GM23338 (cell line): ENCODE measurements at regions not wholly inside any gene's neighbourhood (a gene's known extent, or its start where the extent isn't known, plus 50 kb on each side); places are given as distances from the start of the nearest gene placed in this dataset.

Experiments used
- ATAC-seq: fragments of 200-7000 bp; cut with Tn5 transposase; 3 replicates; pipeline ENCODE4 v1.9.1; 2020
- DNase-seq: peaks from one replicate; pipeline ENCODE4 v3.0.0-alpha.2; 2015; ENCODE audit warnings: low spot score
- H2AFZ ChIP-seq: fragments of 200-600 bp; sonication (generic); 2 replicates; pipeline ENCODE4 v1.8.0; 2016; ENCODE audit warnings: antibody characterized with exemption, mild to moderate bottlenecking, moderate library complexity
- H3F3A ChIP-seq: fragments of 200-600 bp; sonication (generic); replicated peaks from 2 replicates; pipeline ENCODE4 v1.8.0; 2017; ENCODE audit warnings: antibody characterized with exemption, mixed run types, low read depth
- H3K27ac ChIP-seq: fragments of 200-600 bp; sonication (generic); 2 replicates; pipeline ENCODE4 v1.6.1; 2016; ENCODE audit warnings: low read depth
- H3K27me3 ChIP-seq: fragments of 200-600 bp; sonication (generic); 2 replicates; pipeline ENCODE4 v1.8.0; 2016; ENCODE audit warnings: mild to moderate bottlenecking, mixed run types, moderate library complexity; ENCODE audit not compliant: insufficient read depth
- H3K36me3 ChIP-seq: fragments of 200-600 bp; sonication (generic); 2 replicates; pipeline ENCODE4 v1.8.0; 2016; ENCODE audit warnings: mild to moderate bottlenecking; ENCODE audit not compliant: insufficient read depth
- H3K4me1 ChIP-seq: fragments of 200-600 bp; sonication (generic); 2 replicates; pipeline ENCODE4 v1.8.0; 2016; ENCODE audit warnings: mild to moderate bottlenecking, moderate library complexity; ENCODE audit not compliant: insufficient read depth
- H3K4me2 ChIP-seq: fragments of 200-600 bp; sonication (generic); 2 replicates; pipeline ENCODE4 v1.7.1; 2017; ENCODE audit warnings: mixed run types
- H3K4me3 ChIP-seq: fragments of 200-600 bp; sonication (generic); 2 replicates; pipeline ENCODE4 v1.6.1; 2016; ENCODE audit warnings: mixed run types
- H3K79me2 ChIP-seq: fragments of 200-600 bp; sonication (generic); replicated peaks from 2 replicates; pipeline ENCODE4 v1.8.0; 2017; ENCODE audit warnings: mild to moderate bottlenecking; ENCODE audit not compliant: insufficient read depth
- H3K9me2 ChIP-seq: fragments of 200-600 bp; sonication (generic); 2 replicates; pipeline ENCODE4 v1.8.0; 2017; ENCODE audit not compliant: insufficient read depth
- H4K20me1 ChIP-seq: fragments of 200-600 bp; sonication (generic); replicated peaks from 2 replicates; pipeline ENCODE4 v1.8.0; 2017; ENCODE audit warnings: mild to moderate bottlenecking; ENCODE audit not compliant: insufficient read depth
- H3K27ac Mint-ChIP-seq: 2 replicates; pipeline ENCODE4 v1.8.0; 2020; ENCODE audit warnings: inconsistent platforms, mild to moderate bottlenecking, moderate library complexity, mixed read lengths
- H3K27me3 Mint-ChIP-seq: 3 replicates; pipeline ENCODE4 v1.8.0; 2022; ENCODE audit warnings: low read depth, mild to moderate bottlenecking, moderate library complexity, mixed read lengths, inconsistent platforms; ENCODE audit not compliant: insufficient read depth, poor library complexity
- H3K36me3 Mint-ChIP-seq: 3 replicates; pipeline ENCODE4 v1.8.0; 2021; ENCODE audit warnings: low read depth, mild to moderate bottlenecking, inconsistent platforms, moderate library complexity, mixed read lengths
- H3K4me1 Mint-ChIP-seq: 3 replicates; pipeline ENCODE4 v1.8.0; 2020; ENCODE audit warnings: mild to moderate bottlenecking, inconsistent platforms, mixed read lengths
- H3K4me3 Mint-ChIP-seq: 3 replicates; pipeline ENCODE4 v1.8.0; 2021; ENCODE audit warnings: moderate library complexity, mild to moderate bottlenecking, inconsistent platforms, mixed read lengths
- H3K9me3 Mint-ChIP-seq: 3 replicates; pipeline ENCODE4 v1.8.0; 2020; ENCODE audit warnings: moderate library complexity, mild to moderate bottlenecking, inconsistent platforms, mixed read lengths
- CREB1 ChIP-seq: fragments of 250-450 bp; sonication (Bioruptor Pico); IDR thresholded peaks from 2 replicates; pipeline ENCODE4 v1.5.0; 2020; ENCODE audit warnings: low read depth, mild to moderate bottlenecking, moderate library complexity
- CTCF ChIP-seq, 2 experiments: fragments of 200-600 bp in 1 of 2; sonication (generic) in 1 of 2; conservative IDR thresholded peaks; 2 replicates each; pipeline versions ENCODE4 v1.5.1 to v1.6.1; 2016 to 2017; ENCODE audit warnings: antibody characterized with exemption in 2 of 2, low read depth in 2 of 2, mild to moderate bottlenecking in 2 of 2, moderate library complexity in 1 of 2
- ETS1 ChIP-seq: IDR thresholded peaks from 2 replicates; pipeline ENCODE4 v1.6.1; 2016; ENCODE audit warnings: antibody characterized with exemption
- EZH2 ChIP-seq: fragments of 200-600 bp; sonication (generic); IDR thresholded peaks from one replicate; pipeline ENCODE4 v1.8.0; 2017; ENCODE audit warnings: antibody characterized with exemption, mild to moderate bottlenecking, low read depth; ENCODE audit not compliant: unreplicated experiment
- EZH2phosphoT487 ChIP-seq: fragments of 200-600 bp; sonication (generic); IDR thresholded peaks from one replicate; pipeline ENCODE4 v1.8.1; 2018; ENCODE audit warnings: antibody characterized with exemption; ENCODE audit not compliant: unreplicated experiment
- JUNB ChIP-seq: IDR thresholded peaks from one replicate; pipeline ENCODE4 v1.6.1; 2016; ENCODE audit warnings: antibody characterized with exemption; ENCODE audit not compliant: unreplicated experiment
- NANOG ChIP-seq: IDR thresholded peaks from 2 replicates; pipeline ENCODE4 v1.6.1; 2016; ENCODE audit warnings: antibody characterized with exemption, borderline replicate concordance
- POLR2AphosphoS5 ChIP-seq: IDR thresholded peaks from 2 replicates; pipeline ENCODE4 v1.6.1; 2016; ENCODE audit warnings: antibody characterized with exemption, low read depth
- REST ChIP-seq: IDR thresholded peaks from one replicate; pipeline ENCODE4 v1.6.1; 2018; ENCODE audit warnings: antibody characterized with exemption; ENCODE audit not compliant: unreplicated experiment
- STAT1 ChIP-seq: IDR thresholded peaks from one replicate; pipeline ENCODE4 v1.6.1; 2016; ENCODE audit warnings: antibody characterized with exemption; ENCODE audit not compliant: unreplicated experiment
- ZNF114 ChIP-seq: fragments of 250-450 bp; sonication (Bioruptor Pico); IDR thresholded peaks from 2 replicates; pipeline ENCODE4 v1.5.0; 2020; ENCODE audit warnings: mild to moderate bottlenecking, moderate library complexity
- ZNF331 ChIP-seq: fragments of 250-450 bp; sonication (Bioruptor Pico); IDR thresholded peaks from 2 replicates; pipeline ENCODE4 v1.5.0; 2020; ENCODE audit warnings: low read depth, mild to moderate bottlenecking, moderate library complexity

GRCh38 chr20:50388733-50389437 is 121.3 kb upstream of the PTPN1 start:
- Mint-ChIP-seq H3K27ac (no peak overlapping the region), H3K27me3 (peaks cover 13% of the 10 kb centered on the region), H3K4me1 (no peaks in the 10 kb centered on the region; the same call in 2 of the 3 replicates), H3K36me3 (no peaks in the 10 kb centered on the region), H3K9me3 (no peaks in the 10 kb centered on the region), H3K4me3 (no peak overlapping the region)
- Histone ChIP-seq H3K9me2 (no peaks in the 10 kb centered on the region), H3F3A (no peaks in the 10 kb centered on the region), H3K4me3 (no peak overlapping the region), H3K4me1 (no peaks in the 10 kb centered on the region), H2AFZ (no peak overlapping the region), H3K27ac (no peak overlapping the region), H3K4me2 (no peak overlapping the region), H3K27me3 (no peaks in the 10 kb centered on the region), H3K79me2 (no peaks in the 10 kb centered on the region), H3K36me3 (no peaks in the 10 kb centered on the region), H4K20me1 (no peaks in the 10 kb centered on the region)
- ATAC-seq (no peak), DNase-seq (no peak)
- TF ChIP-seq CREB1 (CRISPR knock-in tag), result no peak
- no peak for TF ChIP-seq STAT1
- TF ChIP-seq JUNB, result no peak
- TF ChIP-seq ZNF331, result no peak
- no peak for TF ChIP-seq NANOG

GRCh38 chr20:50389438-50389807 is 120.8 kb upstream of the PTPN1 start:
- Histone ChIP-seq H3K9me2 (no peaks in the 10 kb centered on the region), H3K27ac (no peak overlapping the region), H3K4me2 (no peak overlapping the region), H2AFZ (no peak overlapping the region), H4K20me1 (no peaks in the 10 kb centered on the region), H3K79me2 (no peaks in the 10 kb centered on the region), H3K27me3 (no peaks in the 10 kb centered on the region), H3F3A (no peaks in the 10 kb centered on the region), H3K4me3 (no peak overlapping the region), H3K4me1 (no peaks in the 10 kb centered on the region), H3K36me3 (no peaks in the 10 kb centered on the region)
- Mint-ChIP-seq H3K27ac (no peak overlapping the region), H3K36me3 (no peaks in the 10 kb centered on the region), H3K27me3 (peaks cover 12% of the 10 kb centered on the region), H3K4me1 (no peaks in the 10 kb centered on the region; the same call in 2 of the 3 replicates), H3K9me3 (no peaks in the 10 kb centered on the region), H3K4me3 (no peak overlapping the region)
- DNase-seq, result no peak
- ATAC-seq, result no peak
- TF ChIP-seq ZNF331, result no peak
- no peak for TF ChIP-seq CREB1 (CRISPR knock-in tag)
- TF ChIP-seq CTCF (conservative IDR thresholded peaks at IDR 0.05; ENCODE audit: low read depth in 2 of 2), result no peak
- TF ChIP-seq EZH2phosphoT487, result no peak
- TF ChIP-seq ZNF114 (CRISPR knock-in tag), result no peak
- no peak for TF ChIP-seq EZH2
- TF ChIP-seq POLR2AphosphoS5, result no peak
- no peak for TF ChIP-seq STAT1
- no peak for TF ChIP-seq ETS1
- no peak for TF ChIP-seq REST
- TF ChIP-seq JUNB, result no peak
